ENCODE measurements at regions not wholly inside any gene's neighbourhood (a gene's known extent, or its start where the extent isn't known, plus 50 kb on each side); places are given as distances from the start of the nearest gene placed in this dataset.

- TF ChIP-seq, protein P1, sequence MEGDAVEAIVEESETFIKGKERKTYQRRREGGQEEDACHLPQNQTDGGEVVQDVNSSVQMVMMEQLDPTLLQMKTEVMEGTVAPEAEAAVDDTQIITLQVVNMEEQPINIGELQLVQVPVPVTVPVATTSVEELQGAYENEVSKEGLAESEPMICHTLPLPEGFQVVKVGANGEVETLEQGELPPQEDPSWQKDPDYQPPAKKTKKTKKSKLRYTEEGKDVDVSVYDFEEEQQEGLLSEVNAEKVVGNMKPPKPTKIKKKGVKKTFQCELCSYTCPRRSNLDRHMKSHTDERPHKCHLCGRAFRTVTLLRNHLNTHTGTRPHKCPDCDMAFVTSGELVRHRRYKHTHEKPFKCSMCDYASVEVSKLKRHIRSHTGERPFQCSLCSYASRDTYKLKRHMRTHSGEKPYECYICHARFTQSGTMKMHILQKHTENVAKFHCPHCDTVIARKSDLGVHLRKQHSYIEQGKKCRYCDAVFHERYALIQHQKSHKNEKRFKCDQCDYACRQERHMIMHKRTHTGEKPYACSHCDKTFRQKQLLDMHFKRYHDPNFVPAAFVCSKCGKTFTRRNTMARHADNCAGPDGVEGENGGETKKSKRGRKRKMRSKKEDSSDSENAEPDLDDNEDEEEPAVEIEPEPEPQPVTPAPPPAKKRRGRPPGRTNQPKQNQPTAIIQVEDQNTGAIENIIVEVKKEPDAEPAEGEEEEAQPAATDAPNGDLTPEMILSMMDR (IDR thresholded peaks at IDR 0.05; ENCODE audit: insufficient read depth, low read depth, low read length), result no peak
- no peak for TF ChIP-seq EZH2 (IDR thresholded peaks at IDR 0.05; ENCODE audit: insufficient read depth, low read length)
Measured at GRCh38 chr2:144605231-144605840, 85.4 kb upstream of the ZEB2 start.

All from astrocyte (in vitro differentiated cells and primary cell).